GM18499 (cell line): ENCODE measurements at regions not wholly inside any gene's neighbourhood (a gene's known extent, or its start where the extent isn't known, plus 50 kb on each side); places are given as distances from the start of the nearest gene placed in this dataset.

Experiments
- ATAC-seq: cut with Tn5 transposase; IDR thresholded peaks from one replicate; pipeline ENCODE4 v1.9.1; 2021; ENCODE audit warnings: moderate number of reproducible peaks; ENCODE audit not compliant: insufficient read depth, unreplicated experiment

- ATAC-seq = no peak
Measured at GRCh38 chr5:3862906-3863305, 267.3 kb downstream of the IRX1 start.

GRCh38 chr5:3875144-3875543 is 279.5 kb downstream of the IRX1 start:
- ATAC-seq = no peak

DNA sequence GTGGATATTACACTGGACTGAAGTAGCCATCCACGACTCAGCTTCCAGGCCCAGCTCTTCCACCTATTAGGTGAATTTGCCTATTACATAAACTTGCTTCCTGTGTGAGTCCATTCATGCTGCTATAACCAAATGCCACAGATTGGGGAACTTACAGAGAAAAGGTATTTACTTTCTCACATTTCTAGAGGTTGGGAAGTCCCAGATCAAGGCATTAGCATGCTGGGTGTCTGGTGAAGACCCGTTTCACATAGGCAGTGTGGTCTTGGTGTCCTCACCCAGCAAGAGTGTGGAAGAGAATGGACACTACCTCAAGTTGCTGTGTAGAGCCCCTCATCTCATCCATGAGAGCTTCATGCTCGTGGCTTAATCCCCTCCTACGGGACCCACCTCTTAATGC is 282.6 kb downstream of the IRX1 start:
- ATAC-seq = no peak

GRCh38 chr5:3883040-3883439 is 287.4 kb downstream of the IRX1 start:
- no peak for ATAC-seq

GRCh38 chr5:3886524-3887451 is 291.2 kb downstream of the IRX1 start:
- ATAC-seq = no peak

- no peak for ATAC-seq
Measured at GRCh38 chr5:3888310-3888709, 292.7 kb downstream of the IRX1 start.

DNA sequence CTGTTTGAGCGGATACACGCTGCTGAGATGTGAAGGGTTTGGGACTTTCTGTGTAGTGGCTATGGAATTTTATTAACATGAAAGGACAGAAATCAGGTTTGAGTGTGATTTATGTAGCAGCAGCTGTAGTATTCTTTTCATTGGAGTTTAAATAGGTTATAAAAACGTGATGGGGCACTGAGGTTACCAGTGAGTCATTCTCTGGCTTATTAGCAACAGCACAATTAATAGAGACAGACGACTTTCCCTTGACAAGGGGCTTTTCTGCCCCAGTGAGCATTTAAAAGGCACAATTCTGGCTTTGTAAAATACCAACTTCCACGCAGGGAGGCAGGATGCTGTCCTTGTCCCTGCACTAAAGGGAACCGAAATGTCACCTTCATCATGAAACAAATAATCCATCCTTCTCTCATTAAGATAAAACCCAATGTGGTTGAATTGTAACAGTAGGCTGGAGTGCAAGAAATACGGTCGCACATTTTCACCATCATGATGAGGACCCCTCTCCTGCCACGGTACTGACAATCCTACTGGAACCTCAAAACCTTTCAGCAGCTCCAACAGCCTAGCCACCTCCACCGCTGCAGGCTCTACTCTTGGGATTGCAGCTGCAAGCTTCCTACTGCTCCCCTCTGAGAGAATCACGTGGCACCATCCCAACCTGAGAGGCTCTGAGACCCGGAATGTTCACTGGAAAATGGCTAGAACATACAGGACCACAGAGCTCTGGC is 293.9 kb downstream of the IRX1 start:
- ATAC-seq = no peak

DNA sequence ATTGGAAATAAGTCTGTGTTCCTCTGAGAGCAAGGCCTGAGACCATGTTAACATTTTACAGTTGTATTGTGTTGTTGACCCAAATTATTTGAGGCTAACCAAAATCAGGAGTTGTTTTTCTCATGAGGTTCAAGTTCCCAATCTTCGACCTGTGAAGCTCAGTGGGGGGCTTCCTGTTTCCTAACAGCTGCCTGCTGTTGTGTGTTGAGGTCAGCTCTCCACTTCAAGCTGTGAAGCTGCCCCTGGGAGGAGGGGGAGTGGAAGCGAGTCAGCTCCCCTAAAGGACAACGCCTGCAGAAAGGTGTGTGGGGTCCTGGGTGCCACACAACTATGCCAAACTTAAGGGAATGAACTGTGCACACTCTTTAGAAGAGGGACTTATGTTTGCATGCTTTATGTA is 295.5 kb downstream of the IRX1 start:
- no peak for ATAC-seq

GRCh38 chr5:3893527-3893926 is 297.9 kb downstream of the IRX1 start:
- ATAC-seq = no peak

GRCh38 chr5:3893975-3894374 is 298.3 kb downstream of the IRX1 start:
- no peak for ATAC-seq

- ATAC-seq = no peak
Measured at GRCh38 chr5:3896098-3896497, 300.5 kb downstream of the IRX1 start.

DNA sequence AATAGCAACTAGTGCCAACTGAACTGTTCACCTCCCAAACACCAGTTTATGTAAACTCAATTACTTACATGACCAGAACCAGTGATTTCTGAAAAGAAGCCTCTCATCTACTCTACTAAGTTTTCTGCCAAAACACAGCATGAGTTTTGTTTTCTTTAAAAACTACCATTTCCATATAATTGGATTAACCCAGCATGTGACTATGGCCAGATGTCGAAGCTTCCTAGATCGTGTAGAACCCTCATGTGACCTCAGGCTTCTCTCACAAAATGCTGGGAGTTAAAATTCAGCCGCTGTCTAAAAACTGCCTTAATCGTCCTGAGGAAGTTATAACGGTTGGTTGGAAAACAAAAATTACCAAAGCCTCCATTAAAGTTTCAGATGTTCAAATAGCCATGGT is 303.5 kb downstream of the IRX1 start:
- no peak for ATAC-seq

- no peak for ATAC-seq
Measured at GRCh38 chr5:3904584-3904983, 309.0 kb downstream of the IRX1 start.

- no peak for ATAC-seq
Measured at GRCh38 chr5:3905031-3905430, 309.4 kb downstream of the IRX1 start.

DNA sequence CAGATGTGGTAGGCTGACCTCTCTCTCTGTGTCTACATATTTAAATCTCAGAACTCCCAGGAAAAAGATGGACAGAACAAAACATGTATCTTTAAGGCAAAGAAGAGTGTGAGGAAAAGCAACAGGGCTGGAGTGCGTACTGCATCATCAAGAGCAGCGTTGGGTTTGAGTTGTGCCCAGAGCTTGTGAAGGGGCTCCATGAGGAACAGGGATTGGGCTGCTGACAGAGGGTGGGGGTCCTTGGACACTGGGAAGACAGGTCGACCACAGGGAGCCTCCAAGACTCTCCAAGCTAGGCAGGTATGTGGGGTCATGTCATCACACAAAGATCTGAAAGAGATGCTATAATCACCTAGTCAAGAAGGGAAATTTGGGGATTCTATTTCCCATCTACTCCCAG is 309.9 kb downstream of the IRX1 start:
- no peak for ATAC-seq

GRCh38 chr5:3911111-3911510 is 315.5 kb downstream of the IRX1 start:
- ATAC-seq = no peak

- no peak for ATAC-seq
Measured at GRCh38 chr5:3911773-3912172, 316.1 kb downstream of the IRX1 start.

DNA sequence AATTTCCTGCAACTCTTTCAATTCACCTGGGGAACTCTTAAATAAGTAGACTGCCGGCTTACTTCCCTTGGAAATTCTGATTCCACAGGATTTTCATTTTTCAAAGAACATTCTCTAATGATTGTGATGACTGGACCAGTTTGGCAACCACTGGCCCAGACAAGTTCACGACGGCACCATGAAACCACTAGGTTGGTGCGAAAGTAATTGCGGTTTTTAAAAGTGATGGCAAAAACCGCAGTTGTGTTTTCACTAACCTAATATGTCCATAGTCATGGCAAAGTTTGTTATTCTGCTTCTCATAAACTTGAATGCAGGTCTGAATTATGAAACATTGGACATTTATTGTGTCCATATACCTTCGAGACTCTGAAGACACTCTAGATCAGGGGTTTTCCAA is 317.2 kb downstream of the IRX1 start:
- no peak for ATAC-seq

DNA sequence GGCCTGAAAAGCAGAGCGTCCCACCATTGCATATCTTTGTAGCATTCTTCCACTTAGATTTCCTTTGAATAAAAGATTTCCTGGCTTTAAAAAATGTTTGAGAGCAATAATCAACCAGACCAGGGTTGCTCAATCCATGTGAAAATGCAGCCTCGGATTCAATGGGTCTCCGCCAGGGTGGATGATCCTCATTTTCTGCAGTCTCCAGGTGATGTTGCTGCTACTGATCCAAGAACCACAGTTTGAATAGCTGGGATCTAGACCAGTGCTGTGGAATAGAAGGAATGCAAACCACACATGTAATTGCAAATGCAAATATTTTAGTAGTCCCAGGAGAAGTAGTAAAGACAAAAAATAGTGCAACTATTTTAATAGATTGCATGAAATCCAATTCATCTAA is 317.6 kb downstream of the IRX1 start:
- ATAC-seq = no peak

DNA sequence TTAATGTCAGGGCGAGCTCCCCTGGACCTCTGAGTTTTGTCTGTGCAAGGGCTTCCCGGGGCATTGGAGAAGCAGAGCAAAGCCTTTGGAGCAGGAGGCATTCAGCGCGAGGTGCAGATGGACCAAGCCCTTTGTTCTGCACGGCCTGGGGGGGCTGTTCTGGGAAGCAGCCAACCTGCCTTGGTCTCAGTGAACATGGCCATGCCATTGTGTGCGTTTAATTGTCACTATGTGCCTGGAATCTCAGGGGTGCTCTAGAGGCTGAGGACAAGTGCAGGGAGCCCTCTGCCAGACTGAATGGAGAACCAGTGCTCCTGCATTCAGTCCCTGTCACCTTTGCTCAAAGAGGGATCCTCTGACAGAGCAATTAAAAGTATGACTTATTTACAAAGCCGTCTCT is 329.4 kb downstream of the IRX1 start:
- no peak for ATAC-seq

DNA sequence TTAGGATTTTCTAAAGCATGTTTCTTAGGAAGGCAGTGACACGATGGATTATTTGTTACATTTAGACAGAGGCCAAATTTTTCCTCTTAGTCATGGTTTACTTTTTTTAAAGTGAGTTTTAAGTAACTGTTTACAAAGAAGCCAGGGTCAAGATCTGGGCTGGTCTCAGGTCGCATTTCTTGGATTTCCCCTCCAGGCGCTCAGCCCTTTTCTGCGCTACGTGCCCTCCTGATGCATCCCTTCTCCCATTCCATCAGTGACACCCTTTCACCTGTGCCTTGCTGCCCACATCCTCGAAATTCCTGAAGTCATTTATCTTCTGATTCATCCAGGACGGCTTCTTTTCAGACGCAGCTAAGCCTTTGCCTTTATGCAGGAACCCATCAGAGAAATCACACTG is 330.3 kb downstream of the IRX1 start:
- ATAC-seq = no peak

GRCh38 chr5:3929799-3930198 is 334.2 kb downstream of the IRX1 start:
- ATAC-seq = no peak
